HG03097 (cell line): ENCODE measurements at regions not wholly inside any gene's neighbourhood (a gene's known extent, or its start where the extent isn't known, plus 50 kb on each side); places are given as distances from the start of the nearest gene placed in this dataset.
"Not testable (repeated sequence)": the region's sequence is repeated elsewhere in the genome, so short reads cannot be mapped to it uniquely, and the experiment has no call there.

Experiments used
- ATAC-seq: cut with Tn5 transposase; IDR thresholded peaks from one replicate; pipeline ENCODE4 v1.9.1; 2021; ENCODE audit not compliant: unreplicated experiment, low FRiP score

DNA sequence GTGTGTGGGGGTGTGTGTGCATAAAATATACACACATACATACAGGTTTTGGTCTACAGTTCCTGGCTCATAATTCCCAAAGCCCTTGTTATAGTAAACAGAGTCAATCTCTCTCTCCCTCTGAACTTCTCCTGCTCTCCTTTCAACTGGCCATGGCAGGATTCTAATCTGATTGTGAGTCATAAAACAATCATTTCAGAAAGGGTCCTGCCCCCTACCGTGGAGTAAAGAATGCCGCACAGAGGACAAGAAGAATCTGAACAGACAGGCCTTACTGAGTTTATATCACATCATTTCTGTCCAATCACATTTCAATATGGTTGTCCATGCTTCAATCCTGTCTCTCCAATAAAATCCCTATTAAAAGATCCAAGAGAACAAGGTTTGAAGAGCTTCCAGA is 416.9 kb downstream of the FRK start:
- ATAC-seq = no peak

DNA sequence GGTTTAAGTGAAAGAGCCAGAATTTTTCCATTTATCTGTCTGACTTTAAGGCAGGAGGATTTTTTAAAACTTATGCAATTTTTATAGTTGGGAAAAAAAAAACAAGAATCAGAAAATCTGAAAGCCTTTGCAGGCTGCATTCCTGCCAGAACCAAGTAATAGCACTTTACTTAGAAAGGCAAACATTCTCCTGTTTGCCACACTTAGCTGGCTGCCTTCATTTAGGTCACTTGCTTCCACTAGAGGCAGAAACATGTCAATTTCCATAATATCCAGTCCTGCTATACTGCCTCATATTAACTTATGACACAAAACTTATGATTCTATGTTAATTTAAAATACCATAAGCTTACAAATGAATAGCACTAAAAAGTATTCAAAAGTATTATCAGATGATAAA is 425.8 kb downstream of the FRK start:
- no peak for ATAC-seq

DNA sequence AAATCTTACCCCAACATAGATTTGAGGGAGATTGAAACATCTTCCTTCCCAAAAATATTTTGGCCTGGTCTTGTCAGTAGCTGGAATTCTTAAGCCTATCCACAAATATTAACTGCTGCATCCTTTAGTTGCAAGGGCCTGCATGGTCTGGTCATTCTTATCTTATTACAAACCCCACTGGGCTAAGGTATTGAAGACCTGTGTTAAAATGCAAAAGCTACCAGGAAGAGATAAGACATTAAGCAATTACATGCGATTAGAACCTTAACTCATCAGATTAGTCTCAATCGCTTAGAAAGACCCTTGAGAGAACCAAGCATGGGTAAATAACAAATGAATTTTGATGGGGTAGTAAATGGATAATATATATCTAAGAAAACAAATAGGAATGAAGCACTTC is 426.6 kb downstream of the FRK start:
- no peak for ATAC-seq

GRCh38 chr6:115631028-115631427 is 429.7 kb downstream of the FRK start:
- no peak for ATAC-seq

GRCh38 chr6:115630424-115631024 is 430.2 kb downstream of the FRK start:
- no peak for ATAC-seq

DNA sequence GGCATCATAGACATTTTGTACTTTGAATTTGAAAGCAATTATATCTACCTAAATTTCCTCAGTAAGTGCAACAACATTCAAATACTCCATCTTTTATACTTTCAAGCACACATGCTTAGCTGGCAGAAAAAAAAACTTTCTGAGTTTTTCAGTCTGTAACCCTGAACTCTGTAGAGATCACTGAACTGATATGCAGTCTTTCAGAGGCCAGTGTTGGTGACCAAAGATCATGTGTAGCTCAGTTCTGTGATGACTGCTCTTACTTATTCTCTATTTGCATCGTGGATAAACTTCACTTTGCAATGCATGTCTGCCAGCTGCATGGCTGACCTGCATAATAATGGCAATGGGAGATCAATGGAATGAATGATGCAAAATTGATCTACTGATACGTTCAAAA is 431.3 kb downstream of the FRK start:
- no peak for ATAC-seq

DNA sequence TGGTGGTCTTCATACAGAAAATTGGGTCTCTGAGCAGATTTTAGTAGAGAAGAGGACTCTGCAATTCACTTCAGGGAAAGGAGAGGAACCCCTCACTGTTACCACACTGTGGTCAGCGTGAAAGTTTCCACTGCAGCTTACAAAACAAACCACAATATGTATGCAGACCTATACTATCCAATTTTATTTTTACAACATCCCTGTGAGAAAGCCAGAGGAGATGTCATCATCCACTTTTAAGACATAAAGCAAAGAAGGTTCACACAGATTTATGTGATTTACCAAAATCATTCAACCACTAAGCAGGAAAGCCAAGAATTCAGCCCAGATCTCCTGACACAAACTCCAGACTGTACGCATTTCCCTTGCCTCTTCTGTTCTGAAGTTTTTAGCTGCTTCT is 442.4 kb downstream of the FRK start:
- ATAC-seq = no peak

GRCh38 chr6:115617031-115617430 is 443.7 kb downstream of the FRK start:
- ATAC-seq = no peak

- no peak for ATAC-seq
Measured at GRCh38 chr6:115613488-115613887, 447.2 kb downstream of the FRK start.

GRCh38 chr6:115612796-115613479 is 447.8 kb downstream of the FRK start:
- ATAC-seq = no peak

GRCh38 chr6:115612216-115612615 is 448.5 kb downstream of the FRK start:
- ATAC-seq = no peak

GRCh38 chr6:115610696-115611095 is 450.0 kb downstream of the FRK start:
- no peak for ATAC-seq

DNA sequence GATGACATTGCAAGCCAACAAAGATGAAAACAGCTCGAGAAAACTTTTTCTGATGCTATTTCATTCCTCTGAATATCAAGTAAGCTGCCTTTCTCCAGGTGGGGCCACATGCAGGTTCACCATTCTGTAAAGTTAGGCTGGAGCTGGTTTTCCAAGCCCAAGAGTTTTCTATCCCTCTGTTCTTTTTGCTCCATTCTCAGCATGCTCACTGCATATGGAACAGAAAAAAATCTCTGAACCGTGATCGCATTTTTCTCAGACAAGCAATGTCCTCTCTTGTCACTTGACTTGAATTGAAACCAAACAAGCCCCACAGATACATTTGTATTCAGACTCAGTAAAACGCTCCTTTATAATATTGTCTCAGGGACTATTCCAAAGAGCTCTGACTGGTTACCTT is 451.6 kb downstream of the FRK start:
- no peak for ATAC-seq

- no peak for ATAC-seq
Measured at GRCh38 chr6:115602466-115602865, 458.2 kb downstream of the FRK start.

DNA sequence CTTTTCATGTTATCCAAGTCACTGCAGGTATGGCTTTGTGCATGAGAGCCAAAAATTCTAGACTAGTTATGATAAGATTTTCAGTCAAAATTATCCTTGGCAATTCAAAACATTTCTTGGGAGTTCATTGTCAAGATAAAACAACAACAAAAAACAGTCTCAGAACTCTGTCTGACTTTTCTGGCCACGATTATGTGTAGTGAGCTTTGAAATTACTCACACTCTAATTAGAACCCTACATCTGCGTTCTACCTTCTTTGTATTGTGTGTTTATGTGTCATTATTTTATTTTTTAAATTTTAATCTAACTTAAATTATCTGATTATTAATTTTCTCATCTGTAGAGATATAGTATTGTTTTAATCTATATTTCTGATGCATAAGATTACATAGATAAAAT is 459.2 kb downstream of the FRK start:
- no peak for ATAC-seq

GRCh38 chr6:115601064-115601463 is 459.6 kb downstream of the FRK start:
- ATAC-seq = no peak

DNA sequence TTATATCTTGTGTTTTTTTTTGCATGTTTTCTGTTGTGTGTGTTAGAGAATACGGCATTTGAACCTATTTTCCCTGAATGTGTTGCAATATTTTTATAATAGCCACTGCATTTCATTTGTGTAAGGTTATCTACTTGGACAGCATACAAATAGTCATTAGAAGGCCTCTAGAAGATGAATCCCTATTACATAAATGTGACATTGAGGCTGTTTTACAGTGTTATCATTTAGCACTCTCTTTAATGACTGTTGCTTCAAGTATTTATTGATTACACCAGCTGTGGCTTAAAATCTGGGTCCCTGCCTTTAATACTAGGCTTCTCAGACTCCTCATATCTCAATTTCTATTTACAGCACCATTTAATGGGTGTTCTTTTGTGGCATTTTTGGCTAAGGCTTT is 465.8 kb downstream of the FRK start:
- no peak for ATAC-seq

- no peak for ATAC-seq
Measured at GRCh38 chr6:115592025-115592424, 468.7 kb downstream of the FRK start.

DNA sequence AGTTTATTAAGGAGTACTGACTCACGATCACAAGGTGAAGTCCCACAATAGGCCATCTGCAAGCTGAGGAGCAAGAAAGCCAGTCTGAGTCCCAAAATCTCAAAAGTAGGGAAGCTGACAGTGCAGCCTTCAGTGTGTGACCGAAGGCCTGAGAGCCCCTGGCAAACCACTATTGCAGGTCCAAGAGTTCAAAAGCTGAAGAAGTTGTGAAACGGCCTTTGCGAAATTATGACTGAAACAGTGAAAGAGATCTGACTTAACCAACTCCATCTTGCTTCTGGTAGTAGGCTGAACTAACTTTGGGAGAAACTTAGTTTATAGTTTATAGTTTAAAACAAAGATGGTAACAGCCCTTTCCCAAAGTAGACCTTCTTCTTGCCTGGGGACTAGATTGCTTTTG is 471.6 kb downstream of the FRK start:
- ATAC-seq = not testable (repeated sequence)

DNA sequence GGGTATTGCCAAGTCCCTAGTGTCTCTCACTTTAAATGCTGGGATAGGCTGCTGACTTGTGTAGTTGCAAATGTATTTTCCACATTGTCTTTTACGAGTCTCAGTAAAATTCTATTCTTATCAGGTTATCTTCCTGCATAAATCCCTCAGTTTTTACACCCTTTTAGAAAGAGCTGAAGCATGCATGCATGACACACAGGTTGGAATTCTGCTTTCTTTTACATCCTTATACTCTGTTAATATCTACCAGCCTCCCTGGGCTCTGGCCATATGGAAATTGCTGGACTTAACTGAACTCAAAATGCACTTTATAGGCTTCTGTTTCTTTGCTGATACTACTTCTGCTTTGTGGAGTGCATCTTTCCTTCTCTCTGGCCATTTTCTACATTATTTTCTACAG is 477.4 kb downstream of the FRK start:
- no peak for ATAC-seq

GRCh38 chr6:115582386-115582785 is 478.3 kb downstream of the FRK start:
- ATAC-seq = no peak

DNA sequence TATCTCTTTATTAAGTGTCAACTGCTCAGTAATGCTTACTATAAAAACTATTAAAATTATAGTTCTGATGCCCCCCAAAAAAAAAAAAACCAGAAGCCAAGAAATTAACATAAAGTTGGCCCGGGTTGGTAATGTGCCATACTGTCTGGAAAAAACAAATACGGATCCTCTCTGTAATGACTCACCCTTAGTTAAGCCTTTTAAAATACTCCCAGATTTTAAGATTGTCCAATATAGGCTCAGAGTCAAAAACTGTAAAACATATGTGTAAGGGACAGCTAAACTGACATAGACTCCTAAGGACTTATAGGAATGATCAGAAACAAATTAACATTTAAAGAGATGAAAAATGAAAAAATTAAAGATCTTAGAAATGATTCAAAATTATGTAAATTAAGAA is 481.1 kb downstream of the FRK start:
- not testable (repeated sequence) for ATAC-seq

DNA sequence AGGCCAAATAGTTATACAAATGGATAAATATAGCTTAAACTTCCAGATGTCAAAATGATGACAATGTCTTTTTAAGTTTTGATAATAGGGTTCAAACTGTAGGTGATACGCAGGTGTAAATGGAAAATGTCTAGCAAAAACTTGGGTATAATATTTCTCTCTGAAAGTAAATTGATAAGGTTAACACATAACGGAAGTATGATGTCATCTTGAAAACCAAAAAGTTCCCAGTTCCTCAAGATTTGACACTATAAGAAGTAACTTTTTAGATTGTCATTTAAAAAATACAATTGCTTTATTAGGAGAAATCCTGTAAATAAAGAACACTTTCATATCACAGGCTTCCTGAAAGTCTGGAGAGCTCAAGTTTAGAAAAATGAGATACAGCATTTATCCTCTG is 483.4 kb downstream of the FRK start:
- ATAC-seq = no peak
